HEK293 (cell line): ENCODE measurements at regions not wholly inside any gene's neighbourhood (a gene's known extent, or its start where the extent isn't known, plus 50 kb on each side); places are given as distances from the start of the nearest gene placed in this dataset.

ENCODE experiments used
- ELK4 ChIP-seq: IDR thresholded peaks from 2 replicates; pipeline ENCODE4 v1.6.1; 2011; ENCODE audit warnings: mild to moderate bottlenecking, low read depth, low read length, borderline replicate concordance
- REST ChIP-seq: fragments of 450-650 bp; formaldehyde crosslinking; IDR thresholded peaks from 2 replicates; pipeline ENCODE4 v1.5.1; 2016; ENCODE audit warnings: missing biosample characterization, missing genetic modification characterization
- YY1 ChIP-seq: fragments of 450-650 bp; formaldehyde crosslinking; IDR thresholded peaks from 2 replicates; pipeline ENCODE4 v1.5.1; 2018; ENCODE audit warnings: missing biosample characterization, missing genetic modification characterization
- ZEB2 ChIP-seq: fragments of 450-650 bp; formaldehyde crosslinking; IDR thresholded peaks from 2 replicates; pipeline ENCODE4 v1.5.1; 2016; ENCODE audit warnings: missing biosample characterization, missing genetic modification characterization
- ZNF514 ChIP-seq: fragments of 450-650 bp; formaldehyde crosslinking; IDR thresholded peaks from 2 replicates; pipeline ENCODE4 v1.5.1; 2016; ENCODE audit warnings: missing biosample characterization, missing genetic modification characterization
- ZNF596 ChIP-seq: fragments of 450-650 bp; IDR thresholded peaks from 2 replicates; pipeline ENCODE4 v1.5.0; 2018; ENCODE audit warnings: missing biosample characterization, mild to moderate bottlenecking, missing genetic modification characterization, moderate library complexity
- TF ChIP-seq, protein P1 (sequence below): fragments of 450-650 bp; formaldehyde crosslinking; IDR thresholded peaks from 2 replicates; pipeline ENCODE4 v1.5.1; 2016; ENCODE audit warnings: missing biosample characterization, missing genetic modification characterization

DNA sequence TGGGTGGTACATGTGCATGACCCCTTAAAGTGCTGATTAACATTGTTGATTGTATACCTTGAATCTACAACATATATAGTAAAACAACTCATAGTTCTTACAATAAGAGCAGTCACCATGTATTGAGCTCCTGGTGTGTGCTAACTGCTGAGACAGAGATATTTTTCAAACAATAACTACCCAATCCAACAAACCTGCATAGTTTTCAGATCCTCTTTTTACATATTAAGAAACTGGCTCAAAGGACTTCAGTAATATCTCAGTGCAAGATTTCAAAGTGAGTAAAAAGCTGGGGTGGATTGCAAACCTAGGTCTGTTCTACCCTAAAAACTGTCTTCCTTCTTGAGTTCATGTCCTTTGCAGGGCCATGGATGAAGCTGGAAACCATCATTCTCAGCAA is 272.2 kb downstream of the SNX13 start:
- no peak for TF ChIP-seq ZNF514 (tag by site-specific recombination)
- no peak for TF ChIP-seq YY1 (tag by site-specific recombination)
- TF ChIP-seq, protein P1, sequence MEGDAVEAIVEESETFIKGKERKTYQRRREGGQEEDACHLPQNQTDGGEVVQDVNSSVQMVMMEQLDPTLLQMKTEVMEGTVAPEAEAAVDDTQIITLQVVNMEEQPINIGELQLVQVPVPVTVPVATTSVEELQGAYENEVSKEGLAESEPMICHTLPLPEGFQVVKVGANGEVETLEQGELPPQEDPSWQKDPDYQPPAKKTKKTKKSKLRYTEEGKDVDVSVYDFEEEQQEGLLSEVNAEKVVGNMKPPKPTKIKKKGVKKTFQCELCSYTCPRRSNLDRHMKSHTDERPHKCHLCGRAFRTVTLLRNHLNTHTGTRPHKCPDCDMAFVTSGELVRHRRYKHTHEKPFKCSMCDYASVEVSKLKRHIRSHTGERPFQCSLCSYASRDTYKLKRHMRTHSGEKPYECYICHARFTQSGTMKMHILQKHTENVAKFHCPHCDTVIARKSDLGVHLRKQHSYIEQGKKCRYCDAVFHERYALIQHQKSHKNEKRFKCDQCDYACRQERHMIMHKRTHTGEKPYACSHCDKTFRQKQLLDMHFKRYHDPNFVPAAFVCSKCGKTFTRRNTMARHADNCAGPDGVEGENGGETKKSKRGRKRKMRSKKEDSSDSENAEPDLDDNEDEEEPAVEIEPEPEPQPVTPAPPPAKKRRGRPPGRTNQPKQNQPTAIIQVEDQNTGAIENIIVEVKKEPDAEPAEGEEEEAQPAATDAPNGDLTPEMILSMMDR (tag by site-specific recombination) = no peak
- no peak for TF ChIP-seq ZEB2 (tag by site-specific recombination)
- no peak for TF ChIP-seq ELK4
- TF ChIP-seq ZNF596 (tag by site-specific recombination) = no peak
- no peak for TF ChIP-seq REST (tag by site-specific recombination)
